Activated CD8-positive, alpha-beta T cell treated with anti-CD3 and anti-CD28 coated beads, Interleukin-2, amount 10 ng/mL, durations not matched to agents 7 days and 5 days (primary cell): ENCODE measurements at regions not wholly inside any gene's neighbourhood (a gene's known extent, or its start where the extent isn't known, plus 50 kb on each side); places are given as distances from the start of the nearest gene placed in this dataset.

Experiments used
- ATAC-seq: fragments of 150-1000 bp; cut with Tn5 transposase; one replicate; pipeline ENCODE4 v1.10.0; 2021; ENCODE audit warnings: moderate library complexity
- CTCF ChIA-PET: fragments of 350-600 bp; sonication (Branson Sonifier 250); formaldehyde crosslinking; loops from one replicate; lab custom pipeline; 2021; ENCODE audit warnings: antibody characterized with exemption; lab: Charles Lee
- POLR2A ChIA-PET: fragments of 350-600 bp; sonication (Branson Sonifier 250); formaldehyde crosslinking; loops from one replicate; lab custom pipeline; 2021; ENCODE audit warnings: antibody characterized with exemption; lab: Charles Lee
- DNase-seq: peaks from one replicate; pipeline ENCODE4 v3.0.0-alpha.2; 2020
- H3K27ac Mint-ChIP-seq: one replicate; pipeline ENCODE4 v1.8.0; 2021; ENCODE audit warnings: mild to moderate bottlenecking, mixed read lengths
- H3K27me3 Mint-ChIP-seq: one replicate; pipeline ENCODE4 v1.8.0; 2021; ENCODE audit warnings: low read depth, mixed read lengths
- H3K36me3 Mint-ChIP-seq: one replicate; pipeline ENCODE4 v1.8.0; 2021; ENCODE audit warnings: low read depth, mixed read lengths
- H3K4me1 Mint-ChIP-seq: one replicate; pipeline ENCODE4 v1.8.0; 2021; ENCODE audit warnings: low read depth, mixed read lengths
- H3K4me3 Mint-ChIP-seq: one replicate; pipeline ENCODE4 v1.8.0; 2021; ENCODE audit warnings: mild to moderate bottlenecking, mixed read lengths
- H3K9me3 Mint-ChIP-seq: one replicate; pipeline ENCODE4 v1.8.0; 2022; ENCODE audit warnings: mixed read lengths; ENCODE audit not compliant: insufficient read depth

DNA sequence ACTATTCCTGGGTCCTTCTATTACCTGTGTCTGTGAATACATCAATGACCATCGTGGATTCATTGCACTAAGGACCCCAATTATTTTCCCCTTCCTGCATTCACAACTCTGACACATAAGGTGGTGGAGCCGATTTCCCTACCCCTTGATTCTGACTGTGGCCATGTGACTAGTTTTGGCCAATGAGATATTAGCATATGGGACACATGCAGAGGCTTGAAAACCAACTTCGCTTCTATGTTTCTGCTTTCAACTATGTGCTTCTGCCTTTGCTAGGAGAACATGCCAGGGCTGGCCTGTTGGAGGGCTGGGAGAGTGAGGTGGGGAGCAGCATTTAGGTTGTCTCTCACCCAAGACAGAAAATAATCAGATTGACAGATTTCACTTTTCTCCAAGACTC lies 483.1 kb upstream of the JAG1 start:
- Mint-ChIP-seq H3K9me3 (no peaks in the 10 kb centered on the region), H3K27me3 (no peaks in the 10 kb centered on the region), H3K27ac (no peak overlapping the region), H3K36me3 (no peaks in the 10 kb centered on the region), H3K4me3 (no peak overlapping the region), H3K4me1 (no peaks in the 10 kb centered on the region)
- no peak for ATAC-seq
- POLR2A ChIA-PET = no interaction called here
- CTCF ChIA-PET = no interaction called here
- no peak for DNase-seq

DNA sequence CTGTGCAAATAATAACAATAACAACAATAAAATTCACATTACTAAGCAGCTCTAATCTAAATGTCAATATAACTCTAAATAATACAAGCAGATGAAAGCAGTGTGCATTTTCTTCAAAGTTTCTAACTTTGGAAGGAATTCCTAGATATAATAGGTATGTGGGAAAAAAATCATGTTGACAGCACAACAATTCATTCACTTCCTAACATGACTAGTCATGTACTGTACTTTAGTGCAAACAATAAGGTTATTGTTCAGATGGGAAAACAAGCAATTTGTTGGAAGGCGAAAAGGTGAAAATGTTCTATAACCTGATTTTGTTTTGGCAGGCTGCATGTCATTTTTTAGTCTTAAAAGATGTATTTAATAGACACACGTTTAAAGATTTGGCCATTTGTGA lies 484.3 kb upstream of the JAG1 start:
- ATAC-seq (no peak), DNase-seq (no peak)
- Mint-ChIP-seq H3K36me3 (no peaks in the 10 kb centered on the region), H3K27ac (no peak overlapping the region), H3K4me3 (no peak overlapping the region), H3K27me3 (no peaks in the 10 kb centered on the region), H3K4me1 (no peaks in the 10 kb centered on the region), H3K9me3 (no peaks in the 10 kb centered on the region)
- ChIA-PET CTCF (no interaction called here), POLR2A (no interaction called here)

DNA sequence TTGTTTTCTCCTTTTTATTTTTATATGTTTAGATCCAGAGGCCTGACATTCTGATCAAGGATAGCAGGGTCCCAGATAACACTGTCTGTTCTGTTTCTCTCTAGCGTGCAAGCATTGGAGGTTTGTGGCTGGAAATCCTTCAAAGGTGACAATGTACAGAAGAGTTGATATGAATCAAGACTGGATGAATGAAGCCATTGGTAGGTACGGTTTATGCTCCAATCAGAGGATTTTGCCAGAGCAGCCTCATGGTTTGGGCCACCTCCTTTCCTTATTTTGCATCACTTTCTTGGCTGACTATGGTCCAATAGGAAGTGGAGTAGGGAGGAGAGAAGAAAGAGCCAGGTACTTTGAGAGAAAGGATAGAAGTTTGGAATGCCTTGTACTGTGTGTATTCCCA lies 484.8 kb upstream of the JAG1 start:
- ChIA-PET POLR2A (no interaction called here), CTCF (no interaction called here)
- DNase-seq = no peak
- Mint-ChIP-seq H3K4me1 (no peaks in the 10 kb centered on the region), H3K9me3 (no peaks in the 10 kb centered on the region), H3K4me3 (no peak overlapping the region), H3K27ac (no peak overlapping the region), H3K27me3 (no peaks in the 10 kb centered on the region), H3K36me3 (no peaks in the 10 kb centered on the region)
- no peak for ATAC-seq

DNA sequence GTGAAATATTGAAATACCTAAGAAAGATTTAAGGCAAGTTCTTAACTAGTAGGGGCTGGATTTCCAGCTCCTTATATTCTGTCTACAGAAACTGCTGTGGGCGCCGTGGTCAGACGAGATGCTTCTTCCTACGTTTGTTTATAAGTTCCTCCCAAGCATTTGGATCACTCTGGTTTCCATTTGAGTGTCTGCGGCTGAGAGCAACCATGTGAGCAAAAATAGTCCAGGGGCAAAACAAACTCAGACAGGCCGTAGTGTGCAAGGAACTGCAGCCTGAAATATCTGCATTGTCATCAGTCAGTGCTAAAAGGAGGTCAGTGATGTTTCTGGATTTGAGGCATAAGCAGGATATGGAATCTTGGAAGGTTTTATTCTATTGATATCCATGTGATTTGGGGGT lies 485.9 kb upstream of the JAG1 start:
- H3K27ac Mint-ChIP-seq = no peak overlapping the region
- no peak for ATAC-seq
- POLR2A ChIA-PET = no interaction called here
- DNase-seq = no peak
- H3K4me1 Mint-ChIP-seq = no peaks in the 10 kb centered on the region
- H3K4me3 Mint-ChIP-seq = no peak overlapping the region
- H3K36me3 Mint-ChIP-seq = no peaks in the 10 kb centered on the region
- no peaks in the 10 kb centered on the region for H3K9me3 Mint-ChIP-seq
- H3K27me3 Mint-ChIP-seq = no peaks in the 10 kb centered on the region
- CTCF ChIA-PET = interaction anchor here (0.6 kb wide), 1 partner anchor 152 kb away, joined by 3 read pairs; no protein-coding TSS in a partner anchor

DNA sequence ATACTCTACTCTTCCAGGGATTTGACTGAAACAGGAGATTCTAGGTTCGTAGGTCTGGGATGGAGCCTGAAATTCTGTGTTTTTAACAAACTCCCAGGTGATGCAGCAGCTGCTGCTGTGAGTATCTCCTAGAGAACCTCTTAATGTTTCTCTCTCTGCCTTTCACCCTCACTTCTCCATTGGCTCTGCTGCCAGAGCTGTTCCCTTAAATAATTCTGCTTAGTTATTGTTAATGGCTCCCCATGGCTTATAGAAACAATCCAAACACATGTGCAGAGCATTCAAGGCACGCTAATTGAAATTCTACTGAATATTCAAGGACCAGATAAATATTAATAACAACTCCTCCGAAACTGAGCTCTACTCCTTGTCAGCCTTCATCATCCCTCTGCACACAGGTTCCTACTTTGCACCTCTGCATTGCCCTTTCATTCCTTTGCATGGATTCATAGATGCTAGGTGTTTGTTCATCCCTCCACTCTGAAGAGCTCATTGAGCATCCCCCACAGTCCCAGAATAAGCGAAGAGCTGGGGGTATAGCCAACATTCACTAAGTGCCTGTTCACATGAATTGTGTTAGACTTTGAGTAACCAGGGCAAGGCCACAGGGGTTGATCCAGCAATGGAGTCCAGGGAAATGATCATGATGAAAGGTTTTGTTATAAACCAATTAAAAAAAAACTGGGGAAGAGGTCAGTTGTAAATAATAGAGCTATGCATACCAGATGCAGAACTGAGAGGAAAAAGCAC lies 488.4 kb upstream of the JAG1 start:
- DNase-seq = no peak
- H3K9me3 Mint-ChIP-seq = no peaks in the 10 kb centered on the region
- no peaks in the 10 kb centered on the region for H3K4me1 Mint-ChIP-seq
- no peaks in the 10 kb centered on the region for H3K27me3 Mint-ChIP-seq
- no peak overlapping the region for H3K27ac Mint-ChIP-seq
- no peaks in the 10 kb centered on the region for H3K36me3 Mint-ChIP-seq
- ChIA-PET CTCF (interaction anchor here (0.6 kb wide), 1 partner anchor 50 kb away, joined by 3 read pairs; no protein-coding TSS in a partner anchor), POLR2A (no interaction called here)
- no peak for ATAC-seq
- no peak overlapping the region for H3K4me3 Mint-ChIP-seq

DNA sequence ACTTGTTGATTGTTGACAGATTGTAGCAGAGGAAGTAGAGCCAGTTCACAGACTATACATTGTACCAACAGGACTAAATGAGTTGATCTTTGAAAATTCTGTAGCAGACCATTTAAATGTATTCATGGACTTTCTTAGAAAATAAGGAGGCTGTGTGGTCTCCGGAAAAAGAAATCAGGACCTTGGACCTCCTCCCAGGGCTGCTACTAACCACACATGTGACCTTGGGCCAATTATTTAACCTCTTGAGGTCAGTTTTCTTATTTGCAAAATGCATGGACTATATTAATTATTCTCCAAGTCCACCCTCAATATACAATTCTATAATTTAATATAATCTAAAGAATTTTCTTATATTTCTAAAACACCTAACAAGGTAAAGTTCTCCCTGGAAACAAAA lies 492.0 kb upstream of the JAG1 start:
- no peaks in the 10 kb centered on the region for H3K36me3 Mint-ChIP-seq
- no peaks in the 10 kb centered on the region for H3K27me3 Mint-ChIP-seq
- no peaks in the 10 kb centered on the region for H3K9me3 Mint-ChIP-seq
- no peaks in the 10 kb centered on the region for H3K4me1 Mint-ChIP-seq
- DNase-seq = no peak
- CTCF ChIA-PET = no interaction called here
- POLR2A ChIA-PET = no interaction called here
- ATAC-seq = no peak
- no peak overlapping the region for H3K4me3 Mint-ChIP-seq
- H3K27ac Mint-ChIP-seq = no peak overlapping the region

DNA sequence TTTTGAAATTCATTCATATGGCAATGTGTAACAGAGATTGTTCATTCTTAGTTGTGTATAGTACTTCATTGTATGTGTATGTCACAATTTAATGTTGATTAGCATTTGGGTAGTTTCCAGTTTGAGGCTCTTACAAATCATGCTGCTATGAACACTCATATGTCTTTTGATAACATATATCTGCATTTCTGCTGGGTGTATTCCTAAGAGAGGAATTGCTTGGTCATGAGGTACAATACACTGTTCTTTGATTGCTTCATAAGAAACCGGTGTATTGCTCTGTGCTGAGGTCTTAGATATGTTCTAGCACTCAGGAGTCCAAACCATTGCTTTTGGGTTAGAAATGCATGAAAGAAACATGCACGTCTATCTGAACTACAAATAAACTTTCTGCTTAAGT lies 492.9 kb upstream of the JAG1 start:
- ChIA-PET POLR2A (no interaction called here), CTCF (no interaction called here)
- Mint-ChIP-seq H3K4me3 (no peak overlapping the region), H3K36me3 (no peaks in the 10 kb centered on the region), H3K27ac (no peak overlapping the region), H3K27me3 (no peaks in the 10 kb centered on the region), H3K4me1 (no peaks in the 10 kb centered on the region), H3K9me3 (no peaks in the 10 kb centered on the region)
- DNase-seq (no peak), ATAC-seq (no peak)

DNA sequence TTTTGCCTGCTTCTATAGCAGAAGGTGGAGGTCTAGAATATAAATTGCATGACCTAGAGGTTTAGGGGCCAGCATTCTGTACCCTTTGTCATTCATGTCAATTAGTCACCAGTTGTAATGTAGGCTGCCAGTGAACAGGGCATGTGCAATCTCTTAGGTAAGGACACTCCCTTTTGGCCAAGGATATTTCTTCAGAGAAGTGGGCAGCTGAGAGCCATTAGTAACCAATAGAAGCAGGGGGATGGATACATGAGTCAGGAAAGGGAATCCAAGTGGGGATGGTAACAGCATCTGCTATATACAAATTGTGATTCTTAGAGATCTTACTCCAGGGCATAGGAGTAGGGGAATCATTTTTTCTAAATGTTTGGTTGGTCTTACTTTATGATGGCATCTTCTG lies 494.2 kb upstream of the JAG1 start:
- Mint-ChIP-seq H3K9me3 (no peaks in the 10 kb centered on the region), H3K4me1 (no peaks in the 10 kb centered on the region), H3K27me3 (no peaks in the 10 kb centered on the region), H3K27ac (no peak overlapping the region), H3K36me3 (no peaks in the 10 kb centered on the region), H3K4me3 (no peak overlapping the region)
- no peak for DNase-seq
- ATAC-seq = no peak
- POLR2A ChIA-PET = no interaction called here
- CTCF ChIA-PET = no interaction called here

DNA sequence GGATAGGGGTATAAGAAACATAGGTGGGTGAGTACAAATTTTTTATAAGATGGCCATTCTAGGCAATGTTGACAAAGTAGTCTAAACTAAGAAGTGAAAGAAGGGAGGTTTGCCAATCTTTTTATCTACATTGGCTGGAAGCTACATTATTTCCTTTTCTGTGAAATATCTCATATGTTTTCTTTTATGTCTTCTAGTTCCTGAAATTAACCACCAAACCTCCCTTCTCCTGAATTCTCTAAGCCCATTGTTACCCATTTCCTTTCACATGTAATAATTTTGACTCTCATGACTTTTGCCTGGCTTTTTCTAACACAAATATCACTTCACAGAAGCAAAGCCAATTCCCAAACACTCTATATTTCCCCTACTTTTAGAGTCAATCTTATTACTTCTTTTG lies 496.2 kb upstream of the JAG1 start:
- H3K4me1 Mint-ChIP-seq = no peaks in the 10 kb centered on the region
- H3K36me3 Mint-ChIP-seq = no peaks in the 10 kb centered on the region
- ATAC-seq (no peak), DNase-seq (no peak)
- POLR2A ChIA-PET = interaction anchor here (0.7 kb wide), 1 partner anchor 9 kb away, joined by 3 read pairs; no protein-coding TSS in a partner anchor
- H3K4me3 Mint-ChIP-seq = no peak overlapping the region
- CTCF ChIA-PET = no interaction called here
- no peaks in the 10 kb centered on the region for H3K27me3 Mint-ChIP-seq
- no peaks in the 10 kb centered on the region for H3K9me3 Mint-ChIP-seq
- H3K27ac Mint-ChIP-seq = no peak overlapping the region

DNA sequence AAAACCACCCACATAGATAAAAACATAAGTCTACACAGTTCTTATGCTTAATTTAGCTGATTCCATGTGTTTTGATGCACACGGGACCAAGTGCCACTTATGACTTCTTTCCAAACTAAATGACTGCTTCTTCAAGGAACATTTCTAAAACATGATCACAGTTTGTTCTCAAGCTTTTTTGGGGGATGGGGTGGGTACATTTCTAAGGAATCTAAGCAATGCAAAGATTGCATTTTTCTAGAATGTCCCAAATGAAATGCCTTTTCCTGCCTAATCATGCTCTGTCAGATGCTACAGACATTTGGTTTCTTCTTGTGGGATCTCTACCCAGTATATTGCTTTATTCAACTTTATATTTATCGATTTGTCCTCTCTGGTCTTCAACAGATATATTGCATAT lies 496.8 kb upstream of the JAG1 start:
- Mint-ChIP-seq H3K36me3 (no peaks in the 10 kb centered on the region), H3K9me3 (no peaks in the 10 kb centered on the region), H3K4me3 (no peak overlapping the region), H3K27me3 (no peaks in the 10 kb centered on the region), H3K27ac (no peak overlapping the region), H3K4me1 (no peaks in the 10 kb centered on the region)
- DNase-seq = no peak
- POLR2A ChIA-PET = interaction anchor here (0.6 kb wide), 1 partner anchor 216 kb away, joined by 4 read pairs; no protein-coding TSS in a partner anchor
- CTCF ChIA-PET = no interaction called here
- ATAC-seq = no peak

DNA sequence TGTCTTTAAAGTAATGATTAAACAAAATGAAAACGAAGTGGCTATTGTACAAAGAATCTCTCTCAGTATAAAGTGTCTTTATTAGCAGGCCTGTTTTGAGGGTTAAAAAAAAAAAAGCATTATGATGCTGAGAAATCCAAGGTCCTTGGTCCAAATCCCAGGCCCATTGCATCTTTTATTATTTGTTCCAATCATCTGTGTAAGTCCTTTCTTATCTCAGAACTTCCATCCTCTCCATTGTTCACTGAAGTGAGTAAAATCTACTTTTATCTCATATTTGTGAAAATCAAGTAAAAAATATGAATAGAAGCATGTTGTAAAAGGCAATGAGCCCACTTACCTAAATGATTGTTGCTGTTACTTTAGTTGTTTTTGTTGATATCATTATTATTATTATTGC lies 499.1 kb upstream of the JAG1 start:
- Mint-ChIP-seq H3K9me3 (no peaks in the 10 kb centered on the region), H3K4me1 (no peaks in the 10 kb centered on the region), H3K27me3 (no peaks in the 10 kb centered on the region), H3K4me3 (no peak overlapping the region), H3K27ac (no peak overlapping the region), H3K36me3 (no peaks in the 10 kb centered on the region)
- CTCF ChIA-PET = no interaction called here
- DNase-seq (no peak), ATAC-seq (no peak)
- POLR2A ChIA-PET = no interaction called here

DNA sequence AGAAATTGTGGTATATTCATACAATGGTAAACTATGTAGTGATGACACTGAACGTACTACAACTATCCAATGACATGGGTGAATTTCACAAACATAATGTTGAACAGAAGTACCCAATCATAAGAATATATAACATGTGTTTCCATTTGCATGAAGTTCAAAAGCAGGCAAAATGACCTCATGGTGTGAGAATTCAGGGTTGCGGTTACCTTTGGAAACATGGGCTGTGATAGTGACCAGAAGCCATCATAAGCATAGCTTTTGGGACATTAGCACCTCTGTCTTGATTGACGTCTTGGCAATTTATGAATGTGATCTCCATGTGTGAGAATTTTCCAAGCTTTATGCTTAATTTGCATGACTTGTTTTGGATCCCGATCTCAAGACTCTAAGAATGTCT lies 500.1 kb upstream of the JAG1 start:
- no peak for DNase-seq
- Mint-ChIP-seq H3K27me3 (no peaks in the 10 kb centered on the region), H3K4me3 (no peak overlapping the region), H3K36me3 (no peaks in the 10 kb centered on the region), H3K9me3 (no peaks in the 10 kb centered on the region), H3K27ac (no peak overlapping the region), H3K4me1 (no peaks in the 10 kb centered on the region)
- POLR2A ChIA-PET = no interaction called here
- no peak for ATAC-seq
- CTCF ChIA-PET = no interaction called here

DNA sequence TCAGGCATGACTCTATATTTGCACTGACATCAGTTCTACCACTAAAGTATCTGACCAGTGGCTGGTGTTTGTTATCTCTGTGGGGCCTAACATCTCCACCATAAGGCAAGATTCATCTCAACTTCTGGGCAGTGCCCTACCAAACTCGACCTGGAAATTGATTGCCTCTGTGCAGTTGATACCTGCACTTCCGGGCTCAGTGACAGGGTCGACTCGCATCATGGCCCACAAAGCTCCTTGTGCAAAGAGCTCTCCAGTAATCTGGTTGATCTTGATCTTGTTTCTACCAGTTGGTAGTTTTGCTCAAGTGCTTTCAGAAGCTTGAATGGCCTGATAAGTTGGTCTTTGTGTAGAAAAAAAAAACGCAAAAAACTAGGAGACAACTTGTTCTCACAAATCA lies 501.1 kb upstream of the JAG1 start:
- Mint-ChIP-seq H3K9me3 (no peaks in the 10 kb centered on the region), H3K27ac (no peak overlapping the region), H3K4me1 (no peaks in the 10 kb centered on the region), H3K27me3 (no peaks in the 10 kb centered on the region), H3K36me3 (no peaks in the 10 kb centered on the region), H3K4me3 (no peak overlapping the region)
- DNase-seq = no peak
- ChIA-PET POLR2A (no interaction called here), CTCF (no interaction called here)
- ATAC-seq = no peak
